H9 (cell line): ENCODE measurements at regions not wholly inside any gene's neighbourhood (a gene's known extent, or its start where the extent isn't known, plus 50 kb on each side); places are given as distances from the start of the nearest gene placed in this dataset.

ENCODE experiments used
- DNase-seq: peaks from one replicate; pipeline ENCODE4 v3.0.0-alpha.2; 2017
- H2AFZ ChIP-seq: one replicate; pipeline ENCODE4 v1.6.1; 2013; ENCODE audit warnings: mild to moderate bottlenecking, low read length, control low read depth, moderate library complexity
- H2AK5ac ChIP-seq: 2 replicates; pipeline ENCODE4 v1.6.1; 2013; ENCODE audit warnings: low read length, control low read depth, mixed read lengths; ENCODE audit not compliant: insufficient read length
- H2BK120ac ChIP-seq: one replicate; pipeline ENCODE4 v1.6.1; 2013; ENCODE audit warnings: low read depth, mild to moderate bottlenecking, low read length, control low read depth, inconsistent platforms; ENCODE audit not compliant: poor library complexity, severe bottlenecking
- H2BK12ac ChIP-seq: 2 replicates; pipeline ENCODE4 v1.6.1; 2013; ENCODE audit warnings: low read length, control low read depth, mixed read lengths, low read depth; ENCODE audit not compliant: insufficient read length
- H2BK15ac ChIP-seq: 2 replicates; pipeline ENCODE4 v1.6.1; 2013; ENCODE audit warnings: low read depth, low read length, control low read depth
- H2BK20ac ChIP-seq: one replicate; pipeline ENCODE4 v1.6.1; 2013; ENCODE audit warnings: low read depth, mild to moderate bottlenecking, low read length, control low read depth, inconsistent platforms; ENCODE audit not compliant: poor library complexity, severe bottlenecking
- H2BK5ac ChIP-seq: 2 replicates; pipeline ENCODE4 v1.6.1; 2013; ENCODE audit warnings: low read length, control low read depth, mixed read lengths; ENCODE audit not compliant: insufficient read length
- H3K14ac ChIP-seq: 2 replicates; pipeline ENCODE4 v1.6.1; 2013; ENCODE audit warnings: low read length, control low read depth; ENCODE audit not compliant: insufficient read depth
- H3K18ac ChIP-seq: 2 replicates; pipeline ENCODE4 v1.6.1; 2013; ENCODE audit warnings: low read depth, mild to moderate bottlenecking, mixed read lengths, low read length, control low read depth; ENCODE audit not compliant: insufficient read length
- H3K23ac ChIP-seq: 2 replicates; pipeline ENCODE4 v1.6.1; 2013; ENCODE audit warnings: low read length, control low read depth, mixed read lengths, low read depth; ENCODE audit not compliant: insufficient read length
- H3K23me2 ChIP-seq: 2 replicates; pipeline ENCODE4 v1.6.1; 2013; ENCODE audit warnings: low read depth, mild to moderate bottlenecking, mixed read lengths, low read length, control low read depth; ENCODE audit not compliant: insufficient read length, poor library complexity, severe bottlenecking
- H3K27ac ChIP-seq: 2 replicates; pipeline ENCODE4 v1.5.1; 2013; ENCODE audit warnings: low read length, control low read depth, mixed read lengths, low read depth; ENCODE audit not compliant: insufficient read length
- H3K27me3 ChIP-seq: 2 replicates; pipeline ENCODE4 v1.6.1; 2013; ENCODE audit warnings: low read length, control low read depth, inconsistent platforms; ENCODE audit not compliant: insufficient read depth
- H3K4ac ChIP-seq: 2 replicates; pipeline ENCODE4 v1.6.1; 2013; ENCODE audit warnings: low read depth, mild to moderate bottlenecking, control low read depth, inconsistent platforms, low read length, moderate library complexity
- H3K4me1 ChIP-seq: 2 replicates; pipeline ENCODE4 v1.6.1; 2013; ENCODE audit warnings: low read length, control low read depth, inconsistent platforms; ENCODE audit not compliant: insufficient read depth
- H3K4me2 ChIP-seq: 2 replicates; pipeline ENCODE4 v1.6.1; 2013; ENCODE audit warnings: low read length, control low read depth, mixed read lengths; ENCODE audit not compliant: insufficient read length, insufficient read depth
- H3K56ac ChIP-seq: 2 replicates; pipeline ENCODE4 v1.6.1; 2013; ENCODE audit warnings: low read depth, mild to moderate bottlenecking, mixed read lengths, low read length, control low read depth; ENCODE audit not compliant: insufficient read length
- H3K79me1 ChIP-seq: 2 replicates; pipeline ENCODE4 v1.6.1; 2013; ENCODE audit warnings: low read depth, mild to moderate bottlenecking, moderate library complexity, low read length, control low read depth, inconsistent platforms; ENCODE audit not compliant: insufficient read depth, poor library complexity, severe bottlenecking
- H3K79me2 ChIP-seq: 2 replicates; pipeline ENCODE4 v1.6.1; 2013; ENCODE audit warnings: low read length, control low read depth, inconsistent platforms; ENCODE audit not compliant: insufficient read depth
- H3K9ac ChIP-seq: 2 replicates; pipeline ENCODE4 v1.6.1; 2013; ENCODE audit warnings: low read length, control low read depth, mixed read lengths; ENCODE audit not compliant: insufficient read length; ENCODE audit errors: extremely low read depth
- H3K9me3 ChIP-seq: one replicate; pipeline ENCODE4 v1.6.1; 2013; ENCODE audit warnings: low read depth, low read length, inconsistent platforms; ENCODE audit not compliant: control insufficient read depth
- H3T11ph ChIP-seq: one replicate; pipeline ENCODE4 v1.6.1; 2013; ENCODE audit warnings: mild to moderate bottlenecking, low read length, control low read depth, inconsistent platforms
- H4K20me1 ChIP-seq: one replicate; pipeline ENCODE4 v1.6.1; 2013; ENCODE audit not compliant: control insufficient read depth, insufficient read length, insufficient read depth
- H4K5ac ChIP-seq: 2 replicates; pipeline ENCODE4 v1.6.1; 2013; ENCODE audit warnings: low read depth, mild to moderate bottlenecking, mixed read lengths, low read length, control low read depth; ENCODE audit not compliant: insufficient read length
- H4K8ac ChIP-seq: replicated peaks from 2 replicates; pipeline ENCODE4 v1.6.1; 2013; ENCODE audit warnings: low read length, control low read depth, mixed read lengths, low read depth; ENCODE audit not compliant: insufficient read length
- H4K91ac ChIP-seq: 2 replicates; pipeline ENCODE4 v1.6.1; 2013; ENCODE audit warnings: low read depth, mild to moderate bottlenecking, moderate library complexity, mixed read lengths, low read length, control low read depth; ENCODE audit not compliant: insufficient read length
- H3K27ac Mint-ChIP-seq, 3 experiments: 2 replicates in 2 of 3; 3 replicates in 1 of 3; pipeline ENCODE4 v1.8.0; 2020 to 2021; ENCODE audit warnings: mixed read lengths in 3 of 3, mild to moderate bottlenecking in 1 of 3, moderate library complexity in 1 of 3
- H3K27me3 Mint-ChIP-seq: 2 replicates; pipeline ENCODE4 v1.8.0; 2021; ENCODE audit warnings: low read depth, mild to moderate bottlenecking, moderate library complexity, mixed read lengths
- H3K36me3 Mint-ChIP-seq, 3 experiments: 2 replicates in 2 of 3; 3 replicates in 1 of 3; pipeline ENCODE4 v1.8.0; 2020 to 2021; ENCODE audit warnings: low read depth in 3 of 3, mixed read lengths in 3 of 3; ENCODE audit not compliant: insufficient read depth in 1 of 3
- H3K4me1 Mint-ChIP-seq, 2 experiments: 2 replicates each; pipeline ENCODE4 v1.8.0; 2020; ENCODE audit warnings: mixed read lengths in 2 of 2
- H3K4me3 Mint-ChIP-seq, 2 experiments: 2 replicates in 1 of 2; 3 replicates in 1 of 2; pipeline ENCODE4 v1.8.0; 2020 to 2021; ENCODE audit warnings: mild to moderate bottlenecking in 2 of 2, mixed read lengths in 2 of 2, moderate library complexity in 1 of 2
- H3K9me3 Mint-ChIP-seq, 2 experiments: 2 replicates in 1 of 2; 3 replicates in 1 of 2; pipeline ENCODE4 v1.8.0; 2020; ENCODE audit warnings: mild to moderate bottlenecking in 2 of 2, mixed read lengths in 2 of 2, moderate library complexity in 1 of 2
- CTCF ChIP-seq: fragments of 200-600 bp; sonication (generic); conservative IDR thresholded peaks from 3 replicates; pipeline ENCODE4 v1.8.0; 2021; ENCODE audit warnings: antibody characterized with exemption, mild to moderate bottlenecking
- WGBS: extraction: QIAGEN DNeasy Blood & Tissue Kit; methylation state at CpG from one replicate; pipeline ENCODE4 v1.1.7; 2013; ENCODE audit warnings: missing lambda C conversion rate, low lambda C conversion rate, mixed read lengths; ENCODE audit not compliant: insufficient read length; ENCODE audit errors: extremely low coverage; 5-methylcytosine and 5-hydroxymethylcytosine counted together

- no peak for DNase-seq
- H4K5ac ChIP-seq: no peak overlapping the region
- no peak overlapping the region for H3K27ac ChIP-seq
- no CpG with 5 or more reads among the region's 2 CpGs for WGBS
- no peak overlapping the region for H3K56ac ChIP-seq
- H3K9me3 Mint-ChIP-seq: peaks cover 0 to 5% of the 10 kb centered on the region in 2 experiments; a peak in 4 of 5 replicates
- no peaks in the 10 kb centered on the region for H3K79me2 ChIP-seq
- no peaks in the 10 kb centered on the region for H3K36me3 Mint-ChIP-seq
- H2BK12ac ChIP-seq: no peak overlapping the region
- H2BK5ac ChIP-seq: no peak overlapping the region
- H4K8ac ChIP-seq: no peak overlapping the region
- H2BK20ac ChIP-seq: no peak overlapping the region
- H3K14ac ChIP-seq: no peak overlapping the region
- no peak overlapping the region for H3K27ac Mint-ChIP-seq
- TF ChIP-seq CTCF: no peak
- H3K23ac ChIP-seq: no peak overlapping the region
- H2AFZ ChIP-seq: no peak overlapping the region
- no peak overlapping the region for H3K4me3 Mint-ChIP-seq
- no peaks in the 10 kb centered on the region for H3K9me3 ChIP-seq
- H3K4me2 ChIP-seq: no peak overlapping the region
- no peaks in the 10 kb centered on the region for H3K4me1 Mint-ChIP-seq
- no peak overlapping the region for H2BK15ac ChIP-seq
- H2AK5ac ChIP-seq: no peak overlapping the region
- H3K9ac ChIP-seq: no peak overlapping the region
- no peak overlapping the region for H2BK120ac ChIP-seq
- no peaks in the 10 kb centered on the region for H4K20me1 ChIP-seq
- no peak overlapping the region for H3T11ph ChIP-seq
- no peaks in the 10 kb centered on the region for H3K4me1 ChIP-seq
- H3K4ac ChIP-seq: no peak overlapping the region
- no peaks in the 10 kb centered on the region for H3K79me1 ChIP-seq
- H3K27me3 Mint-ChIP-seq: peaks cover 38% of the 10 kb centered on the region
- H3K27me3 ChIP-seq: peaks cover 20% of the 10 kb centered on the region; the same call in 1 of the 2 replicates
- no peak overlapping the region for H3K18ac ChIP-seq
- H3K23me2 ChIP-seq: no peaks in the 10 kb centered on the region
- H4K91ac ChIP-seq: no peak overlapping the region
Measured at GRCh38 chr18:26696786-26697185, 148.4 kb upstream of the KCTD1 start.
